HG03442 (cell line): ENCODE measurements at regions not wholly inside any gene's neighbourhood (a gene's known extent, or its start where the extent isn't known, plus 50 kb on each side); places are given as distances from the start of the nearest gene placed in this dataset.
"Not testable (repeated sequence)": the region's sequence is repeated elsewhere in the genome, so short reads cannot be mapped to it uniquely, and the experiment has no call there.

Experiments
- ATAC-seq: cut with Tn5 transposase; IDR thresholded peaks from one replicate; pipeline ENCODE4 v1.9.1; 2021; ENCODE audit warnings: mild to moderate bottlenecking, moderate library complexity; ENCODE audit not compliant: unreplicated experiment

GRCh38 chr1:60893136-60893930 is 189.0 kb upstream of the NFIA start:
- ATAC-seq = no peak

- no peak for ATAC-seq
These were observed 190.6 kb upstream of the NFIA start for GRCh38 chr1:60891765-60892164.

GRCh38 chr1:60891281-60891680 is 191.1 kb upstream of the NFIA start:
- ATAC-seq = no peak

GRCh38 chr1:60890664-60891063 is 191.7 kb upstream of the NFIA start:
- ATAC-seq = no peak

- no peak for ATAC-seq
These were observed 192.7 kb upstream of the NFIA start for GRCh38 chr1:60889709-60890108.

- ATAC-seq = no peak
These were observed 194.2 kb upstream of the NFIA start for GRCh38 chr1:60888126-60888525.

GRCh38 chr1:60886793-60887331 is 195.5 kb upstream of the NFIA start:
- no peak for ATAC-seq

GRCh38 chr1:60886090-60886489 is 196.3 kb upstream of the NFIA start:
- ATAC-seq = no peak

- ATAC-seq = no peak
These were observed 202.2 kb upstream of the NFIA start for GRCh38 chr1:60880202-60880601.

GRCh38 chr1:60878323-60878722 is 204.0 kb upstream of the NFIA start:
- ATAC-seq = no peak

GRCh38 chr1:60877376-60877775 is 205.0 kb upstream of the NFIA start:
- no peak for ATAC-seq

GRCh38 chr1:60876952-60877351 is 205.4 kb upstream of the NFIA start:
- ATAC-seq = no peak

GRCh38 chr1:60875138-60875537 is 207.2 kb upstream of the NFIA start:
- no peak for ATAC-seq

- no peak for ATAC-seq
These were observed 207.6 kb upstream of the NFIA start for GRCh38 chr1:60874718-60875117.

- not testable (repeated sequence) for ATAC-seq
These were observed 209.0 kb upstream of the NFIA start for GRCh38 chr1:60873396-60873795.

- no peak for ATAC-seq
These were observed 209.8 kb upstream of the NFIA start for GRCh38 chr1:60872426-60873054.

- ATAC-seq = no peak
These were observed 212.0 kb upstream of the NFIA start for GRCh38 chr1:60870269-60870865.

- no peak for ATAC-seq
These were observed 213.3 kb upstream of the NFIA start for GRCh38 chr1:60868901-60869663.

- no peak for ATAC-seq
These were observed 214.6 kb upstream of the NFIA start for GRCh38 chr1:60867782-60868181.

- no peak for ATAC-seq
These were observed 215.3 kb upstream of the NFIA start for GRCh38 chr1:60866917-60867531.
